ENCODE measurements at regions not wholly inside any gene's neighbourhood (a gene's known extent, or its start where the extent isn't known, plus 50 kb on each side); places are given as distances from the start of the nearest gene placed in this dataset.
A peak's percentile ranks its signal among the peaks of the same experiment; 100 is the strongest.
"Not testable (repeated sequence)": the region's sequence is repeated elsewhere in the genome, so short reads cannot be mapped to it uniquely, and the experiment has no call there.

DNA sequence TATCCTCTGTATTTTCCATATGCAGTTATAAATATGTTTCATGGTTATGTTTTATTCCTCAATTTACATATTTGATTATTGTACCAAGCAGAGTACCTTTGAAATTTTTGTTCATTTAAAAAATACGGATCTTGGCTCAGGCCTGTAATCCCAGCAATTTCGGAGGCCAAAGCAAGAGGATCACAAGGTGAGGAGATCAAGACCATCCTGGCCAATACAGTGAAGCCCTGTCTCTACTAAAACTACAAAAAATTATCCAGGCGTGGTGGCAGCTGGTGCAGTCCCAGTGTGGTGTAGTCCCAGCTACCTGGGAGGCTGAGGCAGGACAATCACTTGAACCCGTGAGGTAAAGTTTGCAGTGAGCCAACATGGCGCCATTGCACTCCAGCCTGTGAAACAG, 251.2 kb upstream of the TPTE start:
- peak in 1 of 3 donors; percentile 45 for DNase-seq (ENCODE audit: low read depth in 3 of 3, low spot score in 2 of 3)

DNA sequence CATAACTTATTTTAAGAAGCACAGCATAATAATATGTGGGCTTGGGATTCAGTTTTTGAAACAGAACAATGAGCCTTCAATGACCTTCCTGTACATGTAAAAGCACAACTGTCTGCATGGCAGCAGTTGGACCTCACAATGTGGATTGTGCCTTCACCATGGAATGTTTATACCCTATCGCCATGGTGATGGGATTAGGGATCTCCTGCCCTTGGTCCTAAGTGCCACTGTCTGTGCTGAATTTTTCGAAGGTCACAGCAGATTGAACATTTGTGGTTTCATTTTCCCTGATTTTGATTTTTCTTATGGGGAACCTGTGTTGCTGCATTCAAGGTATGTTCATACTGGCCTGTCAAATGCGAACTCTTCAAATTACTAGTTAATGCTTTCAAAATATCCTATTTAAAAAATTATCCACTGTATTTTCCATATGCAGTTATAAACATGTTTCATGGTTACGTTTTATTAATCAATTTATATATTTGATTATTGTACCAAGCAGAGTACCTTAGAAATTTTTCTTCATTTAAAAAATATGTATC, 249.6 kb upstream of the TPTE start:
- DNase-seq (ENCODE audit: low read depth in 3 of 3, low spot score in 2 of 3), result not testable (repeated sequence)

DNA sequence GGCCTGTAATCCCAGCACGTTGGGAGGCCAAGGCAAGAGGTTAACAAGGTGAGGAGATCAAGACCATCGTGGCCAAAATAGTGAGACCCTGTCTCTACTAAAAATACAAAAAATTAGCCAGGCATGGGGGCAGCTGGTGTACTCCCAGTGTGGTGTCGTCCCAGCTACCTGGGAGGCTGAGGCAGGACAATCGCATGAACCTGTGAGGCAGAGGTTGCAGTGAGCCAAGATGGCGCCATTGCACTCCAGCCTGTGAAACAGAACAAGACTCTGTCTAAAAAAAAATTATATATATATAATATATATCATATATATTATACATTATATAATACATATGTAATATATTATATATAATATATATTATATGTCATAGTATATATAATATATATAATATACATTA, 249.2 kb upstream of the TPTE start:
- no peak for DNase-seq (ENCODE audit: low read depth in 3 of 3, low spot score in 2 of 3)

DNA sequence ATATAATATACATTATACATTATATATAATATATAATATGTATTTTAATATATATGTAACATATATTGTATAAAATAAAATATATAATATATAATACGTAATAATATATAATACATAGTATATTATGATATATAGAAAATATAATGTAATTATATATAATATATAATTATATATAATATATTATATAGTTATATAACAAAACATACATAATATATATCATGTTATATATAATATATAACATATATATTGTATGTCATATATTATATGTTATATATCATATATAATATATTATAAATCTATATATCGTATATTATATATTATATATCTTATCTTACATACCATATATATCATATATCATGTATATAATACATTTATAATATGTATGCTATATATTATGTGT, 248.2 kb upstream of the TPTE start:
- DNase-seq (ENCODE audit: low read depth in 3 of 3, low spot score in 2 of 3), result no peak

DNA sequence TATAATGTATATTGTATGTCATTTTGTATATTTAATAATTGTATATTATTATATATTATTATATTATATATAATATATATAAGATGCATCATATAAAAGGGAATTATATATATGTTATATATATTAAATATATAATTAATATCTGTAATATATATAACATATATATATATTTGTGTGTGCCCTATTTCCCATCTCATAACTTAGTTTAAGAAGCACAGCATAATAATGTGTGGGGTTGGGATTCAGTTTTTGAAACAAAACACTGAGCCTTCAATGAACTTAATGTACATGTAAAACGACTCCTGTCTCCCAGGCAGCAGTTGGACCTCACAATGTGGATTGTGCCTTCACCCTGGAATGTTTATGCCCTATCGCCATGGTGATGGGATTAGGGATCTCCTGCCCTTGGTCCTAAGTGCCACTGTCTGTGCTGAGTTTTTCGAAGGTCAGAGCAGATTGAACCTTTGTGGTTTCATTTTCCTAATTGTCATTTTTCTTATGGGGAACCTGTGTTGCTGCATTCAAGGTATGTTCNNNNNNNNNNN, 247.5 kb upstream of the TPTE start:
- DNase-seq (ENCODE audit: low read depth in 3 of 3, low spot score in 2 of 3), result not testable (repeated sequence)

Measured in right renal cortex interstitium (tissue), 3 donors.